ENCODE measurements at regions not wholly inside any gene's neighbourhood (a gene's known extent, or its start where the extent isn't known, plus 50 kb on each side); places are given as distances from the start of the nearest gene placed in this dataset.

DNA sequence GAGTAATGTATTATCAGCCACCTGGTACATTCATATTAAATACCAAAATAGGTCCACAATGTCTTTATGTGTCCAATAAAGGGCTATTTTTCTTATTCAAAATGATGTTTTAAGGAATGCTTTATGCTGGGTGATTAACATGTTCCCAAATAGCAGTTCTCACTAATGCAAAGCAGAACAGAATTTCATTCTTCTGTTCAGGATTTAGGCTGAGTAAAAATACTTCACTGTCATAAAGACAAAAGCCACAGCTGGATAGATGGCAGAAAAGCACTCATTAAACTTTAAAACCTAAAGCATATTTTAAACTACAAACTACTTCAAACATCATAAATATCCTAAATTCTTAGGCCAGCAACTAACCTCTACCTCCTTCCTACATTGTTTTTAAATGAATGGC is 244.0 kb downstream of the TMA16 start:
- H3K4me3 ChIP-seq = no peak overlapping the region
- intact Hi-C loops (cut with DNase I; ENCODE audit: low total_unique reads) = no loop called here
- H3K9me3 ChIP-seq = no peaks in the 10 kb centered on the region
- no peak for DNase-seq
- H3K36me3 ChIP-seq = no peaks in the 10 kb centered on the region
- no peak overlapping the region for H3K27ac ChIP-seq
- TF ChIP-seq POLR2AphosphoS5 (IDR thresholded peaks at IDR 0.05) (no peak), EP300 (IDR thresholded peaks at IDR 0.05) (no peak), POLR2A (IDR thresholded peaks at IDR 0.05) (no peak)
- TF ChIP-seq, protein P1, sequence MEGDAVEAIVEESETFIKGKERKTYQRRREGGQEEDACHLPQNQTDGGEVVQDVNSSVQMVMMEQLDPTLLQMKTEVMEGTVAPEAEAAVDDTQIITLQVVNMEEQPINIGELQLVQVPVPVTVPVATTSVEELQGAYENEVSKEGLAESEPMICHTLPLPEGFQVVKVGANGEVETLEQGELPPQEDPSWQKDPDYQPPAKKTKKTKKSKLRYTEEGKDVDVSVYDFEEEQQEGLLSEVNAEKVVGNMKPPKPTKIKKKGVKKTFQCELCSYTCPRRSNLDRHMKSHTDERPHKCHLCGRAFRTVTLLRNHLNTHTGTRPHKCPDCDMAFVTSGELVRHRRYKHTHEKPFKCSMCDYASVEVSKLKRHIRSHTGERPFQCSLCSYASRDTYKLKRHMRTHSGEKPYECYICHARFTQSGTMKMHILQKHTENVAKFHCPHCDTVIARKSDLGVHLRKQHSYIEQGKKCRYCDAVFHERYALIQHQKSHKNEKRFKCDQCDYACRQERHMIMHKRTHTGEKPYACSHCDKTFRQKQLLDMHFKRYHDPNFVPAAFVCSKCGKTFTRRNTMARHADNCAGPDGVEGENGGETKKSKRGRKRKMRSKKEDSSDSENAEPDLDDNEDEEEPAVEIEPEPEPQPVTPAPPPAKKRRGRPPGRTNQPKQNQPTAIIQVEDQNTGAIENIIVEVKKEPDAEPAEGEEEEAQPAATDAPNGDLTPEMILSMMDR (IDR thresholded peaks at IDR 0.05) = no peak
- no peaks in the 10 kb centered on the region for H3K4me1 ChIP-seq
- no peaks in the 10 kb centered on the region for H3K27me3 ChIP-seq

DNA sequence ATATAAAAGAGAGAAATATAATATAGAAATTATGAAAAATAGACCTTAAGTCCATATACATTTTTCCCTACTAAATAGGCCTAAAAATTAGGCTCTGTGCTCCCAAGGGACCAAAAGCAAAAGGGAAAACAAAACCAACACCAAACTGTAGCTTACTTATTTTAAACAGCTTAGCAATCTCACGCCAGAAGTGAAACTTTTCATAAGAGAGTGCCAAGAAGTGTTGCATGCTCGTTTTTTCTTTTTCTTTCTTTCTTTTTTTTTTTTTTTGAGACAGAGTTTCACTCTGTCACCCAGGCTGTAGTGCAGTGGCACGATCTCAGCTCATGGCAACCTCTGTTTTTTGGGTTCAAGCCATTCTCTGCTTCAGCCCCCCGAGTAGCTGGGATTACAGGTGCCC is 250.4 kb downstream of the TMA16 start:
- TF ChIP-seq POLR2AphosphoS5 (IDR thresholded peaks at IDR 0.05) (no peak), EP300 (IDR thresholded peaks at IDR 0.05) (no peak), POLR2A (IDR thresholded peaks at IDR 0.05) (no peak)
- TF ChIP-seq, protein P1 (IDR thresholded peaks at IDR 0.05) = no peak
- WGBS, 5 donors = 46 to 57% (median 49%) methylated on average over 4 of the region's 4 CpGs
- no peak overlapping the region for H3K27ac ChIP-seq
- H3K4me3 ChIP-seq = no peak overlapping the region
- no peak for DNase-seq
- H3K36me3 ChIP-seq = no peaks in the 10 kb centered on the region
- no peaks in the 10 kb centered on the region for H3K9me3 ChIP-seq
- intact Hi-C loops (cut with DNase I; ENCODE audit: low total_unique reads) = no loop called here
- no peaks in the 10 kb centered on the region for H3K4me1 ChIP-seq
- H3K27me3 ChIP-seq = no peaks in the 10 kb centered on the region

DNA sequence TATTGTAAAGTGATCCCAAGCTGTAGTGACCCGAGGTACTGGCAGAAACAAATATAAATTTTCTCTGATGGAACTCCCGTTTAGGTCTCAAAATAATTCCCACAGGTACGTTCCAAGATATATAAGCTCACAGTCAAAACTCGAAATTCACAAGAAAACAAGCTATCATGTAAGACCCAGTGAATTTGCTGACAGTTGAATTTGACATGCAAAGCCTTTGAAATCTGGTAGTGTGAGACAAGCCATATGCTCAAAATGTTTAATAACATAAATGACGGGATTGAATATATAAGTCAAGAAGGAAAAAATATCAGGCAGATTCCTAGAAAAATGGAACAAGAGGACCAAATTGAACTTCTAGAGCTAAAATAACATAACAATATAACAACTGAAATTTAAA is 252.8 kb downstream of the TMA16 start:
- H3K27ac ChIP-seq = no peak overlapping the region
- WGBS, 5 donors = 65 to 81% (median 76%) methylated on average over 5 of the region's 5 CpGs
- H3K4me1 ChIP-seq = no peaks in the 10 kb centered on the region
- intact Hi-C loops (cut with DNase I; ENCODE audit: low total_unique reads) = no loop called here
- no peaks in the 10 kb centered on the region for H3K27me3 ChIP-seq
- no peaks in the 10 kb centered on the region for H3K36me3 ChIP-seq
- H3K9me3 ChIP-seq = no peaks in the 10 kb centered on the region
- H3K4me3 ChIP-seq = no peak overlapping the region
- no peak for DNase-seq
- TF ChIP-seq EP300 (IDR thresholded peaks at IDR 0.05) (no peak), POLR2A (IDR thresholded peaks at IDR 0.05) (no peak), POLR2AphosphoS5 (IDR thresholded peaks at IDR 0.05) (no peak)
- TF ChIP-seq, protein P1 (IDR thresholded peaks at IDR 0.05) = no peak

DNA sequence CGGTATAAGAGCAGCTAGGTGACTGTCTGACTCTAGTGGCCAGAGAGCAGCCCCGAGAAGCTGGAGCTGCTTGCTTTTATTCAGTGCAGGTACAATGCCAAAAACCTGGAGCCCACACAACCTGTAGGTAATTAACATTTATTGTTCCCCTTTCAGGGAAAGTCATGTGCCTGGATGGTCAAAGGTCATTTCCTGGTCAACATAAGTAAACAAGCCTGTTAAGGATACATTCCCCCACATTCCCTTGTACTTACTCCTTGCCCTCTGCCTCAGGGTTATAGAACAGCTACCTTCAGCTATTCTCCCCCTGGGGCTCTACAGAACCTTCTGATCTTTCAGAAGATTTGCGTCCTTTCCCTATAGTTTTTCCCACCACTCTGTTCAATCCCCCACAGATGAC is 253.4 kb downstream of the TMA16 start:
- intact Hi-C loops (cut with DNase I; ENCODE audit: low total_unique reads) = no loop called here
- H3K9me3 ChIP-seq = no peaks in the 10 kb centered on the region
- TF ChIP-seq POLR2A (IDR thresholded peaks at IDR 0.05) (no peak), POLR2AphosphoS5 (IDR thresholded peaks at IDR 0.05) (no peak), EP300 (IDR thresholded peaks at IDR 0.05) (no peak)
- TF ChIP-seq, protein P1 (IDR thresholded peaks at IDR 0.05) = no peak
- H3K27me3 ChIP-seq = no peaks in the 10 kb centered on the region
- no peak overlapping the region for H3K27ac ChIP-seq
- H3K4me1 ChIP-seq = no peaks in the 10 kb centered on the region
- H3K4me3 ChIP-seq = no peak overlapping the region
- H3K36me3 ChIP-seq = no peaks in the 10 kb centered on the region
- DNase-seq = no peak
- 86 to 93% (median 90%) methylated on average over 3 of the region's 3 CpGs for WGBS, 5 donors

All from stomach (tissue), 8 donors.